ENCODE measurements at regions not wholly inside any gene's neighbourhood (a gene's known extent, or its start where the extent isn't known, plus 50 kb on each side); places are given as distances from the start of the nearest gene placed in this dataset.

GRCh38 chr7:119703895-119704294, 569.1 kb upstream of the KCND2 start:
- Histone ChIP-seq H3K9me2 (replicated peaks; ENCODE audit: insufficient read depth, low read length) (no peaks in the 10 kb centered on the region), H3K9me3 (ENCODE audit: insufficient read depth, low read length) (no peaks in the 10 kb centered on the region), H3K36me3 (ENCODE audit: low read length) (no peaks in the 10 kb centered on the region), H3F3A (ENCODE audit: insufficient read depth) (no peaks in the 10 kb centered on the region), H3K9ac (ENCODE audit: low read length) (no peak overlapping the region), H2AFZ (ENCODE audit: low read depth, low read length, severe bottlenecking) (no peak overlapping the region), H3K27ac (ENCODE audit: low read depth, low read length) (no peak overlapping the region), H4K20me1 (ENCODE audit: low read depth, low read length) (no peaks in the 10 kb centered on the region), H3K27me3 (ENCODE audit: low read length) (no peaks in the 10 kb centered on the region), H3K4me3 (ENCODE audit: insufficient read depth, low read length, poor library complexity, severe bottlenecking) (no peak overlapping the region), H3K79me2 (ENCODE audit: insufficient read depth, low read length) (no peaks in the 10 kb centered on the region), H3K4me2 (ENCODE audit: low read depth, low read length, poor library complexity, severe bottlenecking) (no peak overlapping the region)
- TF ChIP-seq EZH2phosphoT487 (conservative IDR thresholded peaks at IDR 0.05; ENCODE audit: low read length) (no peak), CTCF (IDR thresholded peaks at IDR 0.05; ENCODE audit: insufficient read depth, low read length, poor library complexity, severe bottlenecking) (no peak)

- H3K9me2 ChIP-seq (replicated peaks; ENCODE audit: insufficient read depth, low read length) = no peaks in the 10 kb centered on the region
- no peak overlapping the region for H3K4me3 ChIP-seq (ENCODE audit: insufficient read depth, low read length, poor library complexity, severe bottlenecking)
Observed at GRCh38 chr7:119706608-119707007, 566.4 kb upstream of the KCND2 start.

GRCh38 chr7:119708891-119709290, 564.1 kb upstream of the KCND2 start:
- Histone ChIP-seq H3K9me3 (ENCODE audit: insufficient read depth, low read length) (no peaks in the 10 kb centered on the region), H3K79me2 (ENCODE audit: insufficient read depth, low read length) (no peaks in the 10 kb centered on the region), H3K9me2 (replicated peaks; ENCODE audit: insufficient read depth, low read length) (no peaks in the 10 kb centered on the region), H3K27me3 (ENCODE audit: low read length) (no peaks in the 10 kb centered on the region), H3K27ac (ENCODE audit: low read depth, low read length) (no peak overlapping the region), H4K20me1 (ENCODE audit: low read depth, low read length) (no peaks in the 10 kb centered on the region), H3K4me3 (ENCODE audit: insufficient read depth, low read length, poor library complexity, severe bottlenecking) (no peak overlapping the region), H2AFZ (ENCODE audit: low read depth, low read length, severe bottlenecking) (no peak overlapping the region), H3F3A (ENCODE audit: insufficient read depth) (no peaks in the 10 kb centered on the region), H3K36me3 (ENCODE audit: low read length) (no peaks in the 10 kb centered on the region), H3K9ac (ENCODE audit: low read length) (no peak overlapping the region), H3K4me2 (ENCODE audit: low read depth, low read length, poor library complexity, severe bottlenecking) (no peak overlapping the region)
- TF ChIP-seq CTCF (IDR thresholded peaks at IDR 0.05; ENCODE audit: insufficient read depth, low read length, poor library complexity, severe bottlenecking) (no peak), EZH2phosphoT487 (conservative IDR thresholded peaks at IDR 0.05; ENCODE audit: low read length) (no peak)

More at GRCh38 chr7:119706608-119707007, 566.4 kb upstream of the KCND2 start:
- Histone ChIP-seq H3K27ac (ENCODE audit: low read depth, low read length) (no peak overlapping the region), H3K9ac (ENCODE audit: low read length) (no peak overlapping the region), H2AFZ (ENCODE audit: low read depth, low read length, severe bottlenecking) (no peak overlapping the region), H4K20me1 (ENCODE audit: low read depth, low read length) (no peaks in the 10 kb centered on the region), H3K27me3 (ENCODE audit: low read length) (no peaks in the 10 kb centered on the region), H3K9me3 (ENCODE audit: insufficient read depth, low read length) (no peaks in the 10 kb centered on the region), H3F3A (ENCODE audit: insufficient read depth) (no peaks in the 10 kb centered on the region), H3K79me2 (ENCODE audit: insufficient read depth, low read length) (no peaks in the 10 kb centered on the region), H3K36me3 (ENCODE audit: low read length) (no peaks in the 10 kb centered on the region), H3K4me2 (ENCODE audit: low read depth, low read length, poor library complexity, severe bottlenecking) (no peak overlapping the region)
- TF ChIP-seq EZH2phosphoT487 (conservative IDR thresholded peaks at IDR 0.05; ENCODE audit: low read length) = no peak
- TF ChIP-seq CTCF (IDR thresholded peaks at IDR 0.05; ENCODE audit: insufficient read depth, low read length, poor library complexity, severe bottlenecking) = no peak
